Calu3 (cell line): ENCODE measurements at regions not wholly inside any gene's neighbourhood (a gene's known extent, or its start where the extent isn't known, plus 50 kb on each side); places are given as distances from the start of the nearest gene placed in this dataset.
"Not testable (repeated sequence)": the region's sequence is repeated elsewhere in the genome, so short reads cannot be mapped to it uniquely, and the experiment has no call there.

ENCODE experiments used
- BruUV-seq: library from RNA; stranded (reverse); fragments of 400-500 nt; replicated peaks from 2 replicates; lab custom pipeline; 2021; lab: Mats Ljungman, UMichigan
- CTCF ChIA-PET: fragments of 300-600 bp; sonication (Branson Sonifier 250); formaldehyde crosslinking; loops from one replicate; lab custom pipeline; 2022; ENCODE audit warnings: antibody characterized with exemption; lab: Charles Lee
- DNase-seq: peaks from one replicate; pipeline ENCODE4 v3.0.0; 2022
- H3K27ac Mint-ChIP-seq: one replicate; pipeline ENCODE4 v1.8.0; 2022; ENCODE audit warnings: mixed read lengths; ENCODE audit not compliant: unreplicated experiment
- H3K27me3 Mint-ChIP-seq: one replicate; pipeline ENCODE4 v1.8.0; 2022; ENCODE audit warnings: mixed read lengths; ENCODE audit not compliant: unreplicated experiment
- H3K36me3 Mint-ChIP-seq: one replicate; pipeline ENCODE4 v1.8.0; 2022; ENCODE audit warnings: mild to moderate bottlenecking, moderate library complexity, mixed read lengths; ENCODE audit not compliant: insufficient read depth, unreplicated experiment
- H3K4me1 Mint-ChIP-seq: one replicate; pipeline ENCODE4 v1.8.0; 2022; ENCODE audit warnings: mild to moderate bottlenecking, low read depth, mixed read lengths; ENCODE audit not compliant: unreplicated experiment
- H3K4me3 Mint-ChIP-seq: one replicate; pipeline ENCODE4 v1.8.0; 2022; ENCODE audit warnings: mild to moderate bottlenecking, low read depth, moderate library complexity, mixed read lengths; ENCODE audit not compliant: unreplicated experiment
- H3K9me3 Mint-ChIP-seq: one replicate; pipeline ENCODE4 v1.8.0; 2022; ENCODE audit warnings: low read depth, mixed read lengths; ENCODE audit not compliant: unreplicated experiment
- CTCF ChIP-seq: fragments of 200-600 bp; IDR thresholded peaks from one replicate; pipeline ENCODE4 v1.8.0; 2022; ENCODE audit warnings: antibody characterized with exemption; ENCODE audit not compliant: unreplicated experiment
- intact Hi-C: fragments of 100-400 bp; cut with micrococcal nuclease; formaldehyde crosslinking; loops from one replicate; pipeline ENCODE4 v1.10.0; 2022; ENCODE audit not compliant: unreplicated experiment

GRCh38 chr12:3418609-3419390, 72.2 kb upstream of the PRMT8 start:
- no peaks in the 10 kb centered on the region for H3K36me3 Mint-ChIP-seq
- no peak for DNase-seq
- intact Hi-C loops = no loop called here
- peaks cover 3% of the 10 kb centered on the region for H3K9me3 Mint-ChIP-seq
- no peak overlapping the region for H3K4me3 Mint-ChIP-seq
- no peaks in the 10 kb centered on the region for H3K4me1 Mint-ChIP-seq
- TF ChIP-seq CTCF = no peak
- no peak overlapping the region for H3K27ac Mint-ChIP-seq
- CTCF ChIA-PET = no interaction called here
- H3K27me3 Mint-ChIP-seq = peaks cover 69% of the 10 kb centered on the region
- BruUV-seq = no TSS peak

- no peak overlapping the region for H3K27ac Mint-ChIP-seq
- H3K9me3 Mint-ChIP-seq = peaks cover 3% of the 10 kb centered on the region
- H3K4me3 Mint-ChIP-seq = no peak overlapping the region
- no peaks in the 10 kb centered on the region for H3K36me3 Mint-ChIP-seq
- TF ChIP-seq CTCF = no peak
- DNase-seq = no peak
- no TSS peak for BruUV-seq
- H3K4me1 Mint-ChIP-seq = no peaks in the 10 kb centered on the region
- CTCF ChIA-PET = no interaction called here
- intact Hi-C loops = no loop called here
- peaks cover 62% of the 10 kb centered on the region for H3K27me3 Mint-ChIP-seq
Observed at GRCh38 chr12:3419558-3419957, 71.4 kb upstream of the PRMT8 start.

GRCh38 chr12:3420693-3421092, 70.3 kb upstream of the PRMT8 start:
- CTCF ChIA-PET = no interaction called here
- Mint-ChIP-seq H3K4me1 (no peaks in the 10 kb centered on the region), H3K36me3 (no peaks in the 10 kb centered on the region), H3K4me3 (no peak overlapping the region), H3K27ac (no peak overlapping the region), H3K9me3 (peaks cover 3% of the 10 kb centered on the region), H3K27me3 (peaks cover 50% of the 10 kb centered on the region)
- intact Hi-C loops = no loop called here
- no TSS peak for BruUV-seq
- TF ChIP-seq CTCF = no peak
- DNase-seq = no peak

- no TSS peak for BruUV-seq
- H3K4me1 Mint-ChIP-seq = no peaks in the 10 kb centered on the region
- no peak for DNase-seq
- intact Hi-C loops = no loop called here
- TF ChIP-seq CTCF = no peak
- CTCF ChIA-PET = no interaction called here
- H3K4me3 Mint-ChIP-seq = no peak overlapping the region
- H3K27me3 Mint-ChIP-seq = peaks cover 43% of the 10 kb centered on the region
- H3K9me3 Mint-ChIP-seq = peaks cover 3% of the 10 kb centered on the region
- no peak overlapping the region for H3K27ac Mint-ChIP-seq
- H3K36me3 Mint-ChIP-seq = no peaks in the 10 kb centered on the region
Observed at GRCh38 chr12:3421191-3421978, 69.6 kb upstream of the PRMT8 start.

GRCh38 chr12:3424796-3425195, 66.2 kb upstream of the PRMT8 start:
- intact Hi-C loops, H3K4me1 Mint-ChIP-seq, H3K36me3 Mint-ChIP-seq, H3K27ac Mint-ChIP-seq, H3K9me3 Mint-ChIP-seq, H3K4me3 Mint-ChIP-seq, CTCF ChIA-PET, DNase-seq, BruUV-seq: not testable (repeated sequence)
- H3K27me3 Mint-ChIP-seq = peaks cover 26% of the 10 kb centered on the region
